Transverse colon (tissue), 4 donors: ENCODE measurements at regions not wholly inside any gene's neighbourhood (a gene's known extent, or its start where the extent isn't known, plus 50 kb on each side); places are given as distances from the start of the nearest gene placed in this dataset.

Experiments used
- DNase-seq: peaks from one replicate; pipeline ENCODE4 v3.0.0-alpha.2; 2019
- H3K27ac ChIP-seq, 4 donors: fragments of 200-600 bp; sonication (generic); 2 replicates each; pipeline ENCODE4 v1.5.1; 2016 to 2018; ENCODE audit warnings: inconsistent platforms in 4 of 4
- H3K27me3 ChIP-seq: fragments of 200-600 bp; sonication (generic); 2 replicates; pipeline ENCODE4 v1.5.1; 2017; ENCODE audit warnings: inconsistent platforms
- H3K36me3 ChIP-seq, 4 donors: fragments of 200-600 bp; sonication (generic); 2 replicates each; pipeline ENCODE4 v1.5.1; 2017 to 2019; ENCODE audit warnings: inconsistent platforms in 4 of 4
- H3K4me1 ChIP-seq, 4 donors: fragments of 200-600 bp; sonication (generic); 2 replicates each; pipeline ENCODE4 v1.5.1; 2017 to 2020; ENCODE audit warnings: inconsistent platforms in 4 of 4
- H3K4me3 ChIP-seq, 4 donors: fragments of 200-600 bp; sonication (generic); 1 replicate in 1 of 4; 2 replicates in 3 of 4; pipeline versions ENCODE4 v1.5.1 to v1.6.1; 2017 to 2019; ENCODE audit warnings: inconsistent platforms in 4 of 4
- H3K9me3 ChIP-seq, 2 donors: fragments of 200-600 bp; sonication (generic); 2 replicates each; pipeline ENCODE4 v1.5.1; 2017 to 2019; ENCODE audit warnings: inconsistent platforms in 2 of 2
- EP300 ChIP-seq: sonication (generic); formaldehyde crosslinking; IDR thresholded peaks from one replicate; pipeline ENCODE4 v1.6.1; 2017; ENCODE audit warnings: antibody characterized with exemption, low read depth
- POLR2A ChIP-seq: fragments of 450-650 bp; IDR thresholded peaks from one replicate; pipeline ENCODE4 v1.6.1; 2016; ENCODE audit warnings: antibody characterized with exemption, mild to moderate bottlenecking, moderate library complexity
- POLR2AphosphoS5 ChIP-seq, 3 donors: sonication (generic); formaldehyde crosslinking; IDR thresholded peaks; one replicate each; pipeline ENCODE4 v1.6.1; 2016; ENCODE audit warnings: antibody characterized with exemption in 3 of 3
- WGBS, 2 donors: methylation state at CpG; one replicate each; pipeline ENCODE4 v1.1.5; 2018; ENCODE audit warnings: low coverage in 1 of 2; 5-methylcytosine and 5-hydroxymethylcytosine counted together
- in situ Hi-C, 4 donors: fragments of 200-750 bp; cut with MboI; loops; one replicate each; pipeline versions ENCODE4 v1.15.0 to v1.15.1; 2017; ENCODE audit warnings: low sequenced_read_pairs in 3 of 4, low pct_ligation_motif_present in 1 of 4, low pct_unique_long_range_greater_than_20kb in 1 of 4
- intact Hi-C: fragments of 100-400 bp; cut with DNase I; formaldehyde crosslinking; loops from one replicate; pipeline ENCODE4 v1.15.1; 2023; ENCODE audit warnings: low total_unique reads
- TF ChIP-seq, protein P1 (sequence below), 5 experiments: fragments of 200-600 bp in 3 of 5; fragments of 450-650 bp in 2 of 5; sonication (generic) in 3 of 5; IDR thresholded peaks; 1 replicate in 2 of 5; 2 replicates in 3 of 5; pipeline ENCODE4 v1.5.1; 2016 to 2017; ENCODE audit warnings: antibody characterized with exemption in 5 of 5, inconsistent platforms in 3 of 5, mild to moderate bottlenecking in 2 of 5, moderate library complexity in 1 of 5

GRCh38 chr3:147744967-147745366 is 335.8 kb downstream of the ZIC1 start:
- no peak overlapping the region for H3K27ac ChIP-seq
- 43% methylated on average over 1 to 2 of the region's 2 CpGs for WGBS, 2 donors
- no peaks in the 10 kb centered on the region for H3K9me3 ChIP-seq
- in situ Hi-C loops (no loop called here), intact Hi-C loops (no loop called here)
- H3K4me1 ChIP-seq = no peaks in the 10 kb centered on the region
- no peaks in the 10 kb centered on the region for H3K27me3 ChIP-seq
- H3K4me3 ChIP-seq = no peak overlapping the region
- DNase-seq = no peak
- no peak for TF ChIP-seq POLR2A
- TF ChIP-seq EP300 = no peak
- TF ChIP-seq POLR2AphosphoS5 (IDR thresholded peaks at IDR 0.05) = no peak
- H3K36me3 ChIP-seq = no peaks in the 10 kb centered on the region

- Histone ChIP-seq H3K27me3 (no peaks in the 10 kb centered on the region), H3K4me3 (no peak overlapping the region), H3K27ac (no peak overlapping the region), H3K9me3 (no peaks in the 10 kb centered on the region), H3K4me1 (no peaks in the 10 kb centered on the region), H3K36me3 (no peaks in the 10 kb centered on the region)
- 83 to 93% methylated on average over 3 of the region's 3 CpGs for WGBS, 2 donors
- intact Hi-C loops = no loop called here
- no peak for DNase-seq
- in situ Hi-C loops = no loop called here
- TF ChIP-seq POLR2A (no peak), EP300 (no peak), POLR2AphosphoS5 (IDR thresholded peaks at IDR 0.05) (no peak)
- TF ChIP-seq, protein P1, sequence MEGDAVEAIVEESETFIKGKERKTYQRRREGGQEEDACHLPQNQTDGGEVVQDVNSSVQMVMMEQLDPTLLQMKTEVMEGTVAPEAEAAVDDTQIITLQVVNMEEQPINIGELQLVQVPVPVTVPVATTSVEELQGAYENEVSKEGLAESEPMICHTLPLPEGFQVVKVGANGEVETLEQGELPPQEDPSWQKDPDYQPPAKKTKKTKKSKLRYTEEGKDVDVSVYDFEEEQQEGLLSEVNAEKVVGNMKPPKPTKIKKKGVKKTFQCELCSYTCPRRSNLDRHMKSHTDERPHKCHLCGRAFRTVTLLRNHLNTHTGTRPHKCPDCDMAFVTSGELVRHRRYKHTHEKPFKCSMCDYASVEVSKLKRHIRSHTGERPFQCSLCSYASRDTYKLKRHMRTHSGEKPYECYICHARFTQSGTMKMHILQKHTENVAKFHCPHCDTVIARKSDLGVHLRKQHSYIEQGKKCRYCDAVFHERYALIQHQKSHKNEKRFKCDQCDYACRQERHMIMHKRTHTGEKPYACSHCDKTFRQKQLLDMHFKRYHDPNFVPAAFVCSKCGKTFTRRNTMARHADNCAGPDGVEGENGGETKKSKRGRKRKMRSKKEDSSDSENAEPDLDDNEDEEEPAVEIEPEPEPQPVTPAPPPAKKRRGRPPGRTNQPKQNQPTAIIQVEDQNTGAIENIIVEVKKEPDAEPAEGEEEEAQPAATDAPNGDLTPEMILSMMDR (IDR thresholded peaks at IDR 0.05) = no peak
These were observed 346.1 kb downstream of the ZIC1 start for GRCh38 chr3:147755310-147755709.

GRCh38 chr3:147756476-147756875 is 347.3 kb downstream of the ZIC1 start:
- intact Hi-C loops = no loop called here
- H3K4me3 ChIP-seq = no peak overlapping the region
- no peaks in the 10 kb centered on the region for H3K9me3 ChIP-seq
- no peaks in the 10 kb centered on the region for H3K36me3 ChIP-seq
- TF ChIP-seq POLR2AphosphoS5 (IDR thresholded peaks at IDR 0.05) (no peak), EP300 (no peak), POLR2A (no peak)
- TF ChIP-seq, protein P1 (IDR thresholded peaks at IDR 0.05) = no peak
- peaks cover 0 to 3% (median 0%) of the 10 kb centered on the region in 4 donors for H3K4me1 ChIP-seq
- peak overlapping the region in 2 of 4 donors; percentile 24 to 37 for H3K27ac ChIP-seq
- no peaks in the 10 kb centered on the region for H3K27me3 ChIP-seq
- DNase-seq = no peak
- 70 to 72% methylated on average over 3 of the region's 3 CpGs for WGBS, 2 donors
- in situ Hi-C loops = no loop called here

- H3K9me3 ChIP-seq = no peaks in the 10 kb centered on the region
- DNase-seq = no peak
- WGBS, 2 donors = 75 to 82% methylated on average over 1 to 3 of the region's 3 CpGs
- H3K27me3 ChIP-seq = no peaks in the 10 kb centered on the region
- no peaks in the 10 kb centered on the region for H3K36me3 ChIP-seq
- peak overlapping the region in 2 of 4 donors; percentile 50 to 56 for H3K27ac ChIP-seq
- in situ Hi-C loops = no loop called here
- intact Hi-C loops = no loop called here
- H3K4me1 ChIP-seq = peaks cover 0 to 3% (median 0%) of the 10 kb centered on the region in 4 donors
- TF ChIP-seq POLR2AphosphoS5 (IDR thresholded peaks at IDR 0.05) (no peak), EP300 (no peak), POLR2A (no peak)
- H3K4me3 ChIP-seq = no peak overlapping the region
These were observed 348.7 kb downstream of the ZIC1 start for GRCh38 chr3:147757866-147758265.

- H3K4me1 ChIP-seq = peaks cover 0 to 3% (median 0%) of the 10 kb centered on the region in 4 donors
- intact Hi-C loops (no loop called here), in situ Hi-C loops (no loop called here)
- H3K27ac ChIP-seq = peak overlapping the region in 2 of 4 donors; percentile 50 to 56
- no peak overlapping the region for H3K4me3 ChIP-seq
- no peaks in the 10 kb centered on the region for H3K27me3 ChIP-seq
- TF ChIP-seq POLR2AphosphoS5 (IDR thresholded peaks at IDR 0.05) = peak in 2 of 3 donors; percentile 40 to 49
- TF ChIP-seq, protein P1 (IDR thresholded peaks at IDR 0.05) = no peak
- 35 to 67% methylated on average over 2 of the region's 2 CpGs for WGBS, 2 donors
- DNase-seq = no peak
- H3K9me3 ChIP-seq = no peaks in the 10 kb centered on the region
- H3K36me3 ChIP-seq = no peaks in the 10 kb centered on the region
These were observed 349.6 kb downstream of the ZIC1 start for GRCh38 chr3:147758771-147759170.
